ENCODE measurements at regions not wholly inside any gene's neighbourhood (a gene's known extent, or its start where the extent isn't known, plus 50 kb on each side); places are given as distances from the start of the nearest gene placed in this dataset.

DNA sequence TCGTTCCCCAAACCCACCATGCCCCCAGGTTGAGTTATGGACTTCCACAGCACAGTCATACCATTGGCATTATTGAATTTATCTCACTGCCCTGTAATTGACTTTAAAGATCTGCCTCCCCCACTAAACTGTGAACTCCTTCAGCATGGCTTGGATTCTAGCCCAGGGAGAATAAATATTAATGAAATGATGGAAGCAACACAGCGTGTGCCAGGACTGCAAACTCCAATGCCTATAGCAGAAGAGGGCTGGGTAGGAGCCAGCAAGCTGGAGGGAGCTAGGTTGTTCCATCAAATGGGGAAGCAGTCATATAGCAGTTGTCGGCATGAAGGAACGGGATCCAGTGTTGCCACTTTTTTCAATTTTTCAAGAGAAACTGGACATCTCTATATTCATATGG is 69.0 kb upstream of the MSX2 start:
- DNase-seq = no peak
- intact Hi-C loops (cut with DNase I; ENCODE audit: low total_unique reads) = no loop called here
- Histone ChIP-seq H3K36me3 (no peaks in the 10 kb centered on the region), H3K27me3 (peaks cover 0 to 18% of the 10 kb centered on the region in 2 donors), H3K27ac (no peak overlapping the region), H3K4me1 (no peaks in the 10 kb centered on the region), H3K9me3 (no peaks in the 10 kb centered on the region), H3K4me3 (no peak overlapping the region)
- TF ChIP-seq, protein P1, sequence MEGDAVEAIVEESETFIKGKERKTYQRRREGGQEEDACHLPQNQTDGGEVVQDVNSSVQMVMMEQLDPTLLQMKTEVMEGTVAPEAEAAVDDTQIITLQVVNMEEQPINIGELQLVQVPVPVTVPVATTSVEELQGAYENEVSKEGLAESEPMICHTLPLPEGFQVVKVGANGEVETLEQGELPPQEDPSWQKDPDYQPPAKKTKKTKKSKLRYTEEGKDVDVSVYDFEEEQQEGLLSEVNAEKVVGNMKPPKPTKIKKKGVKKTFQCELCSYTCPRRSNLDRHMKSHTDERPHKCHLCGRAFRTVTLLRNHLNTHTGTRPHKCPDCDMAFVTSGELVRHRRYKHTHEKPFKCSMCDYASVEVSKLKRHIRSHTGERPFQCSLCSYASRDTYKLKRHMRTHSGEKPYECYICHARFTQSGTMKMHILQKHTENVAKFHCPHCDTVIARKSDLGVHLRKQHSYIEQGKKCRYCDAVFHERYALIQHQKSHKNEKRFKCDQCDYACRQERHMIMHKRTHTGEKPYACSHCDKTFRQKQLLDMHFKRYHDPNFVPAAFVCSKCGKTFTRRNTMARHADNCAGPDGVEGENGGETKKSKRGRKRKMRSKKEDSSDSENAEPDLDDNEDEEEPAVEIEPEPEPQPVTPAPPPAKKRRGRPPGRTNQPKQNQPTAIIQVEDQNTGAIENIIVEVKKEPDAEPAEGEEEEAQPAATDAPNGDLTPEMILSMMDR (IDR thresholded peaks at IDR 0.05) = no peak

DNA sequence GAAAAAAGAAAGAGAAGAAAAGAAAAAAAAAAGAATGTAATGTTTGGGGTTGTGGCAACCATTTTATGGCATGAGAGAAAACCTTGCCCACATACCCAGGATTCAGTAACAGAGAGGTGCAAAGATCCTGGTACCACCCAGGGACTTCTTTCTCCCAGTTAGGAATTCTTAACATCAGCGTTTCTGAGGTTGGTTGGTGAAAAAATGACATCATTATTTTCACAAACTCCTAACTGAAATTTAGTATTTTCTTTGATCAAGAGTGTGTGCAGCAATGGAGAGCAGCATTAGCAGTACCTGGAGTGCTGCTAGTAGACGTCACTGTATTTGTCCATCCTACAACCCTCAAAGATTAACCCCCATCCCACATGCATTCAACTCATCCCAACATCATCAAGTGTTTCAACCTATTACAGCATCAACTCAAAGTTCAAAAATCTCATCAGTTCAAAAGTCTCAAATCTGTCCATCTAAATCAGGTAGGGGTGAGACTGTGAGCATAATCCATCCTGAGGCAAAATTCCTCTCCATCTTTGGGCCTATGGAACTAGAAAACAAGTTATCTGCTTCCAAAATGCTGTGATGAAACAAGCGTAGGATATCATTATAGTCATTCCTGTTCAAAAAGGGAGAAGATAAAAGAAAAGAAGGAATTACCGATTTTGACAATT is 60.1 kb upstream of the MSX2 start:
- intact Hi-C loops (cut with DNase I; ENCODE audit: low total_unique reads) = no loop called here
- TF ChIP-seq, protein P1 (IDR thresholded peaks at IDR 0.05) = no peak
- no peaks in the 10 kb centered on the region for H3K36me3 ChIP-seq
- no peaks in the 10 kb centered on the region for H3K9me3 ChIP-seq
- H3K27ac ChIP-seq = no peak overlapping the region
- no peak overlapping the region for H3K4me3 ChIP-seq
- DNase-seq = no peak
- peaks cover 0 to 7% of the 10 kb centered on the region in 2 donors for H3K27me3 ChIP-seq
- H3K4me1 ChIP-seq = no peaks in the 10 kb centered on the region

DNA sequence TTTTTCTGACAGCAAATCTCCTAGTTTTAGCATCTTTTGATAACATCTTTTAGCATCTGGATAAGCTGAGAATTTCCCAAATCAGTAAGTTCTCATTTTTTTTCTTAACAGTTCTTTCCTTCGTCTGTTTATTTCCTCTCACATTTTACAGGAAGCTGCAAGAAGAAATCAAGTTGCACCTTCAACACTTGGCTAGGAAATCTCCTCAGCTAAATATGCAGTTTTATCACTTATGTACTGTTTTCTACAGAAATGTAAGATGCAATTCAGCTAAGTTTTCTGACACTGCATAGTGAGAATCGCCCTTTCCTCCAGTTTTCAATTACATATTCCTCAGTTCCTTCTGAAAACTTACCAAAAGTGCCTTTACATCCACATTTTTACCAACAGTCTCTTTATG is 59.0 kb upstream of the MSX2 start:
- no peaks in the 10 kb centered on the region for H3K9me3 ChIP-seq
- H3K36me3 ChIP-seq = no peaks in the 10 kb centered on the region
- no peak overlapping the region for H3K27ac ChIP-seq
- H3K27me3 ChIP-seq = peaks cover 0 to 5% of the 10 kb centered on the region in 2 donors
- H3K4me3 ChIP-seq = no peak overlapping the region
- intact Hi-C loops (cut with DNase I; ENCODE audit: low total_unique reads) = no loop called here
- no peaks in the 10 kb centered on the region for H3K4me1 ChIP-seq
- TF ChIP-seq, protein P1 (IDR thresholded peaks at IDR 0.05) = no peak
- no peak for DNase-seq

DNA sequence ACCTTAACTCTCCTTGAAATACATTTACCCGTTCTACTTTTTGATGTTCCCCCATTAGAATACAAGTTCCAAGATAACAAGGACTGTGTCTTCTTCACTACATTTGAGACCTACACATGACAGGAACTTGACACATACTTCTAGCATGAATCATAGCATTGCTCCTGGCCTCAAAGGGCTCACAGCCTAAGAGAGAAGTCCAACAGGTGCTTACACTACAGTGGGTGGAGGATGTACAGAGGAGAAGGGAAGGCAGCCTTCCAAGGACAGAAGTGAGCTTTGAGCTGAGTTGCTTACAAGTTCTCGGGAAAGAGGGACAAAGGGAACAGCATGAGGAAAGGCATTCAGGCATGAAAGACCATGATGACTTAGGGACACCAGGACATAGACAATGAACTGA is 56.9 kb upstream of the MSX2 start:
- no peak for DNase-seq
- intact Hi-C loops (cut with DNase I; ENCODE audit: low total_unique reads) = no loop called here
- TF ChIP-seq, protein P1 (IDR thresholded peaks at IDR 0.05) = no peak
- Histone ChIP-seq H3K4me1 (no peaks in the 10 kb centered on the region), H3K27ac (no peak overlapping the region), H3K36me3 (no peaks in the 10 kb centered on the region), H3K4me3 (no peak overlapping the region), H3K27me3 (no peaks in the 10 kb centered on the region), H3K9me3 (no peaks in the 10 kb centered on the region)

DNA sequence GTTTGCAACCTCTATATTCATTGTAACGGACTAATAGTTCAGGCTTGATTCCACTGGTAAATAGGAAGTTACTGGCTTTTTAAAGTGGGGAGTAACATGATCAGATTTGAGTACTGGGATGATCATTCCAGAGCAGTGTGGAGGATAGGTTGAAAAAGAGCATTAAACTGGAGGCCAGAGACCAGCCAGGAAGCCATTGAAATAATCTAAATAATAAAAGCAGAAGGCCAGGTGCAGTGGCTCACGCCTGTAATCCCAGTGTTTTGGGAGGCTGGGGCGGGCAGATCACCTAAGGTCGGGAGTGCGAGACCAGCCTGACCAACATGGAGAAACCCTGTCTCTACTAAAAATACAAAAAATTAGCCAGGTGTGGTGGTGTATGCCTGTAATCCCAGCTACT is 56.0 kb upstream of the MSX2 start:
- no peaks in the 10 kb centered on the region for H3K9me3 ChIP-seq
- H3K4me1 ChIP-seq = no peaks in the 10 kb centered on the region
- no peaks in the 10 kb centered on the region for H3K27me3 ChIP-seq
- no peaks in the 10 kb centered on the region for H3K36me3 ChIP-seq
- intact Hi-C loops (cut with DNase I; ENCODE audit: low total_unique reads) = no loop called here
- no peak overlapping the region for H3K27ac ChIP-seq
- no peak overlapping the region for H3K4me3 ChIP-seq
- TF ChIP-seq, protein P1 (IDR thresholded peaks at IDR 0.05) = no peak
- no peak for DNase-seq
